ENCODE measurements at regions not wholly inside any gene's neighbourhood (a gene's known extent, or its start where the extent isn't known, plus 50 kb on each side); places are given as distances from the start of the nearest gene placed in this dataset.
"Not testable (repeated sequence)": the region's sequence is repeated elsewhere in the genome, so short reads cannot be mapped to it uniquely, and the experiment has no call there.

DNA sequence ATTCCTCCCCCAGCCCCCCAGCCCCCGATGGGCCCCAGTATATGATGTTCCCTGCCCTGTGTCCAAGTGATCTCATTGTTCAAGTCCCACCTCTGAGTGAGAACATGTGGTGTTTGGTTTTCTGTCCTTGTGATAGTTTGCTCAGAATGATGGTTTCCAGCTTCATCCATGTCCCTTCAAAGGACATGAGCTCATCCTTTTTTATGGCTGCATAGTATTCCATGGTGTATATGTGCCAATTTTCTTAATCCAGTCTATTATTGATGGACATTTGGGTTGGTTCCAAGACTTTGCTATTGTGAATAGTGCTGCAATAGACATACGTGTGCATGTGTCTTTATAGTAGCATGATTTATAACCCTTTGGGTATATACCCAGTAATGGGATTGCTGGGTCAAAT is 495.3 kb downstream of the OMA1 start:
- DNase-seq = not testable (repeated sequence)

DNA sequence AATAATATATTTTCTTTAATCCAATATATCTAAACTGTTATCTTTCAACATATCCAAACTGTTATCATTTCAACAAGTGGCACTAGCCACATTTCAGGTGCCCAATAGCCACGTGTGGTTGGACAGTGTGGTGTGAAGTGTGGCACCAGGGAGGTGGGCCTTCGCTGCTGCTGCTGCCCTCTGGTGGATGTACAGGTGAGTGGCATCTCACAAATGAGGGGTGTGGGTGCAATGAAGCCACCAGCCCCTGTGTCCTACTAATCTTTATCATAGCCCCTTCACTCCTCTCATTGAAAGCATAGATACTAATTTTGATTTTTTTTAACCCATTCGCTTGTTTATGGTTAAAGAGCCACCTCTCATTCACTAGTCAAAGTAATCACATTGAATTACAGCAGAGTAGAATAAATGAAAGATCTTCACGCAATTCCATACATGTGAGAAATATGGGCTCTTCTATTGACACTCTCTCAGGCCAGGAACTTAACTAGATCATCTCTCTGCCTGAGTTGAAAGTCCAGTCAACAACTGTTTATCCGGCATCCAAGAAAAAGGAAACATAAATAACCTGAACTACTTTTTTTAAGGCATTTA is 499.2 kb downstream of the OMA1 start:
- peak; percentile 2 to 14 for DNase-seq

DNA sequence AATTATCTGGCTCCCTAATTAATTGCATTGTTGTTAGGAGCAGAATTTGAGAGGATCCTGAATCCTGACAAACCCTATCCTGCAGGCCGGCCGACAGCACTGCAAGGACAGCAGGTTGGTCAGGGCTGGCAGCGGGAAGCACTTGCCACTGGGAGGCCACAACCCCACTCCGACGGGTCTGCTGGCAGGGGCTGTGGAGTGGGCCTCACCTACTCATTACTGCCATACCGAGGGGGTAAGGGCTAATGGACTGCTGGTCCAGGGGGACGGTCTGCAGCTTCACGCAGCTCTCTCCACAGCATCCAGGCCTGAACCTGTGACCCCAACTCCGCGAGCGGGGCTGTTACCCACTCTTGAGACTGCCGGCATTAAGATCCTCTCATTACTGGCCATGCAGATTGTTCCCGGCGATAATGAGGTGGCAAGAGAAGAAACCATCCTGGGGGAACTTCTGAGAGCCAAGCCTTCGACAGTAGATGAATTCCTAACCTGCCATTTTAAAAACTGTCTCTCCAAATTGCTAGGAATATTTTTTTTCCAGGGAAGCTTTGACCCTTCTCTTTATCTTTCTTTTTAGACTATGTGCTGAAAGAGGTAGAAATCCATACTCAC is 501.3 kb downstream of the OMA1 start:
- DNase-seq = no peak

DNA sequence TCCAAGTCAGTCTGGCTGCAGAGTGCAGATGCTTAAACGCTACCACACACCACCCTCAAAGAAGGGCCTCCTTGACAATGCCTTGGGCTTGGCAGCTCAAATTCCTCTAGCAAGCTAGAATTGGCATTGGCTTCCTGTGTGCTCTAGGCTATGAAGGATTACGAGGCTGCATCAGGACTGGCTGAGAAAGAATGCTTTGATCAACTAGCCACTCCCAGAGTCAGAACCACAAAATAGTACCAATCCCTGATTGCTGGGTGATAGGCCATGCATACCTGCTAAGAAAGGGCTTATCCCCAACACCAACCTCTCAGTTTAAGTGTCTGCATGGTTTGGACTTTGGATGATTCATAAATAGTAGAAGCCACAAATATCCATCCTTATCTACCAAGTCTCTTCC is 504.9 kb downstream of the OMA1 start:
- no peak for DNase-seq

DNA sequence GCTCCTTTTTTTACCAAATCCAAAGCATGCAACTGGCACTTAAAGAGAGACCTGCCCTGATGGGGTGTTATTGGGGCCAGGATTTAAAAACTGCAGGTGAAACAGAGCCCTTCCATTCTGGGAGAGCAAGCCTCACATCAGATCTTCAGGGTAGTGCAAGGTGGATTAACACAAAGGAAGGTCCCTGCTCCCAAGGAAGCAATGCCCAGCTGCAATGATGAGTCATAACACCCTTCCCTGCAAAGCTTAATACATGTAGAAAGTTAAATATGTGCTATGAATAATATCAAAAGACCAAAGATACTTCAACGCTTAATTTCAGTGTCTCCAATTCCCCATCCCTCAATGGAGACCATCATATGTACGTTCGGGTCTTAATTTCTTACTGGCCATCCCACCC is 508.0 kb downstream of the OMA1 start:
- DNase-seq = no peak

DNA sequence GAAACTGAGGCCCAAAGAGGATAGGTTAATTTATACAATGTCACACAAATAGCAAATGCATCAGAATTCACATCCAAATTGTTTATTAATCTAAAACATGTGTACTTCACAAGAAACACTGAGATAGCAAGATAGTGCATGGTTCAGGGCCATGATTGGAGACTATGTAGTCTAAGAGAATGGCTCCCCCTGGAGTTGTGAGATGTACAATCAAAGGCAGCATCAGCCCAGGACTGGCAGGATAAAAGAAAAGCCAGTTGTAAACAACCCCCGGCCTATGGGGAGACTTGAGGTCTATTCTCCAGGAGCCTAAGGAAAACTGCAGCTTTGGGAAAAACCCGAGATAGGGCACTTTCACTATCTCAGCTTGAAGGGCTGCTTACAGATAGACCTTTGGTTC is 511.0 kb downstream of the OMA1 start:
- no peak for DNase-seq

DNA sequence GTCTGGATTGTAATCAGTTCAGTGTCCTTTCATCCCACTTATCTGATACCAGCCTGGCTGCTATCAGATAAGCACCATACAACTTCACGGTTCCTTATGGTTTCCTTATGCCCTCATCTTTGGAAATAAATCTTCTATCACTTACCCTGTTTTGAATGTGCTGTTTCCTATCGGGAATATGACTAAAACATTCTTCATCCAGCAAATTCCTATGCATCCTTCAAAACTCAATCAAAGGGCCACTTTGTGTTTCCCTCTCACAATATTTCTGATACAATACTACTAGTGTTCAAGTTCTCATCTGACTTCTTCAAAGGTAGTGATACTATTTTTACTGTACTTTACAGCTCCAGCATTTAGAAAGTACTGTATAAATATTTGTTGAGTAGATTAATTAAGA is 513.2 kb downstream of the OMA1 start:
- no peak for DNase-seq

DNA sequence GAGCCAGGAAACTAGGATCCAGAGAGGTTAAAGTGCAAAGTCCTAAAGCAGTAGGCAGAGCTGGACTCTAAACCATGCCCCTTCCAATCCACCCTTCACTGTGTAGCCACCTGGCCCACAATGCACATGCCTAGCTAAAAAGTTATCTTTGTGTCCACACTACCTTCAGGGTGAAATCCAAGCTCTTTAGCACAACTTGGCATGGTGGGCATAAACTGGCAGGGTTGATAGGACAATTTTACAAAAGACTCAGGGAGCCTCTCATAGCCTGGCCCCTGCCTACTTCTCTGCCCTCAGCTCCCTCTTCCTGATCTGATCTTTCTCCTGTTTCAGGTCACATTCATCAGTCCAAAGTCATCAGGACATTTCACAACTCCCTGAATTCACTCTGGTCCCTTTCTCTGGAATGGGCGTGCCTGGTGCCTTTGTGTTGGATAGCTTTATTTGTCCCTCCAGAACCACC is 513.9 kb downstream of the OMA1 start:
- DNase-seq = no peak

DNA sequence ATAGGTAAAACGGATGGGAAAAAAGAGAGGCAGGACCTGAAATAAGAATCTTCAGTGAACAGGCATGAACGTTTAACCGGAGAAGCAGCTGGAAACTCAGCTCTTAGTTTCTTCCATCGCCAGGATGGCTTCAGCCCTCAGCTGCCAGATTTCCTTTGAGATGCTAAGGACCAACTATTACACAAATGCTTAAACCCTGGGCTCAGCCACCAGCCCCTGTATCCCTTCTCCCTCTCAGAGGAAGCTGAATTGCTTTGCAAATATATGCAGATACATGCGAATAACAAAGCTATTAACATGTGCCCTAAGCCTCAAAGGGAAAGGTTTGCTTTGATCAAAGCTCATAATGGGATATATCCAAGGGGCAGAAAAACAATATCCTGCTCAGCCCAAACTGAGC is 515.1 kb downstream of the OMA1 start:
- DNase-seq = no peak

DNA sequence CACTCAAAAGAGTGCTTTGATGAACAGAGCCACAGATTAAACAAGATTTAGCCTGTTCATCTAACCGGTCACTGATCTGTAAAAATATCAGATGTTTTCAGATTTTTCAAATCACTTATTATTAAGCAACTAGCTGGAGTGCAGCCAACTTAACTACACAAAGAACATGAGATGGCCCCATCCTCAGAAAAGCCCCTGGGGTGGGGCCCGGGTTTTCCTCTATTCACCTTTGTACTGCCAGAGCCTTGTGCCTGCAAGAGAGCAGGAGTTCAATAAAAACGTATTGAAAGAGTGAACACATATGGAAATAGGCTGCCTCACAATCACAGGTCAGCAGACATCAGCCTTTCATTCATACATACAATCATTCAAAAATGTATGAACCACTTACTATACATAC is 516.1 kb downstream of the OMA1 start:
- no peak for DNase-seq

DNA sequence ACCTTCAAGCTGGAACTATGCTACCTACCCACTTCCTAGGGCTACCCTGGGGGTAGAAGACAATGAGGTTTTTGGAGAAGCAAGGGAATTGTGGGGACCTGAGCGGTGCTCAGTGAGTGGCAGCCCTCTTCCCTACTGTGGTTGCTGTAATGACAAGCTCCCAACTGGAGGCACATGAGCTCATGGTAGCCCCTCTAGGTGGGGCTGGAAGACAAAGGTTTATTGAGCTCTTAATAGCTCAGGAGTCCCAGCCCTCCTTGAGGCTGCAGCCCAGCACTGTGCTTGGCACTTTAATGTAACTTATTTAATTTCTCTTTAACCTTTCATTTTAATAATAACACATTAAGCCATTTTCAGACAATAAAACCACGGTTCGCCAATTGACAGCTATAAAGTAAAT is 528.9 kb downstream of the OMA1 start:
- DNase-seq = no peak

DNA sequence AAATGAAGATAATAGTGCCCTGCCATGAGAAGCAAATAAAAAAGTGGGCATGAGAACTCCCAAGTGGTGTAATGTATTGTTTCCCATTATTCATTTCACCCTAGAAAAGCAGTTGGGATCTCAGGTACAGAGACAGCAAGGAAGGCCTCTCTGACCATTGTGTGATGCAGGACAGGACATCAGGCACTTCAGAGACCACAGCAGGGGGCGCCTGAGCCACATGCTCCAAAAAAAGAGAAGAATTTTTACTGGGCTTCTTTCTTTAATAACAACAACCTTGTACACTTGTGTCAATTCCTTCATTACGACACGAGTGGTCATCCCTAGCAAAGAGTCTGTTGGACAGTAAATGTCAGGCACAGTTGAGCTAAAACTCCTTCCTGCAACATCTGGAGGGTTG is 533.3 kb downstream of the OMA1 start:
- DNase-seq = no peak

DNA sequence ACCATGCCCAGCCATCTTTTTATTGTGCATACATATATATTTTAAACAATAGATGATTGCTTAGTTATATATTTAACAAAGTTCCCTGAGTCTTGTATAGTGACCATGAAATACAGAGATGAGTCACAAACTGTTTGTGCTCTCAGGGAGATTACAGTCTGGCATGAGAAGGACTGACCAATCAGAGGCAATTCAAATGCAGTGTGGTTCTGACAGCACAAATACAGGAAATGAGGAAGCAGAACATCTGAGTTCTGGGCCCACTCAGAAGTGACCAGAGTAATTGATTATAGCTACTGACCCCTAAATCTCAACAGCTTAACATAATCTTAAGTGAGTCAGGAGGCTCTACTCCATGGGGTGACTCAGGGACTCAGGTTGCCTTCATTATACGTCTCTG is 534.5 kb downstream of the OMA1 start:
- DNase-seq = no peak

DNA sequence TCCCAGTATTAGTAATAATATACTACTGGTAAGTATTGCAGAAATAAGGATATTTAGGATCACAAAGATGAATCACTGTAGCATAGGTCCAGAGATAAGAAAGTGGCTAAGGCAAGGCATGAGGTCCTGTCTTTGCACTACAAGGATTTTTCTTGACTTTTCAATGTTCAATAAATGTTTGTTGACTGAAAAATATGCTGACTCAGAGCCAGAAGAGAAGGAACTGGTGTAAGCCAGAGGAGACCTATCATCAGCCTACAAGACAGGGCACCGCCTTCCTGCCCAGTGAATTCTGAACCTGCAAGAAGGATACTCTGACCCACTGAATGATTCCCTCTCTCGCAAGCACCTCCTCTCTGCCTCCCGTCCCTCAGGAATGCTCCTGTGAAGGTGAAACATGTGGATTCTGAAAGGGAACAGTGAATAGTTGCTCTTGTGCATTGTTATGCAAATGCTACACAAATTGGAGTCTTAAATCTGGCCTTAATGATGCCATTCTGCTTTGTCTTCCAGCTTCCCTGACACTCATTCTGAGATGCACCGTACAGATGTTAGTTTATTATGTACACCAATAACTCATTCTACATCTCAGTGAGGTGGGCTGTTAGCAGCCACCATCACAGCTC is 540.0 kb downstream of the OMA1 start:
- no peak for DNase-seq

DNA sequence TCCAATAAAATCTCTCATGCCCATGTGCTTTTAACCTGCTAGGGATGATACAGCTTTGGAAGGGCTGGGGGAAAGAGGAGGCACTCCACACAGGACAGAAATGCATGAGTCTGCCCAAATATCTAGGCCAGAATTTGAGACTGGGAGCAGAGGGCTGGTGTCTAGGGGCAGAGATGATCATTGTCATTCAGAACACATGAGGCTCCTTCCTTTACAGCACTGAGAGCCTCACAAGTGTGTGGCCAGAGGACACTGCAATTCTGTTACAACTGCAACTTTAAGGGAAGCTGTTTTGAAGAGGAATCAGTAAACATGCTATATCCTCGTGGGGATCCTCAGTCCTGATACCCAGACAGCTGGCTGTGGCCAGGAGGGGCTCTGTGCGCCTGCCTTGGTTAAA is 541.3 kb downstream of the OMA1 start:
- DNase-seq = no peak

DNA sequence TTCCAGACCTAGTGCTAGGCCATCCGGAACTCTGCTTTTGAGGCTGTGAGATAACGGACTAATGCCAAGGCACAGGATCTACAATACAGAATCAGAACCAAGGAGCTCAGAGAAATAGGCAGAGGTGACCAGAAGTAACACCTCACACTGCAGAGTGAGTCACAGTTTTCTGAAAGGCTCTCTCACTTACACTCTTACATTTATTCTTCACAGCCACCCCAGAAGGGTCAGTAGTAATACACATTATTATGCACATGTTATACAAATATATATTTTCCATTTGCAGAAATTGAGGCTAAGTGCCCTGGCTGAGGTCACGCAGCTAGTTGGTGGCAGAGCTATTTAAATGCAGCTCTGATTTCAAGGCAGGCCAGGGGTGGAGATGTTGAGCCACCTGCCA is 542.5 kb downstream of the OMA1 start:
- no peak for DNase-seq

DNA sequence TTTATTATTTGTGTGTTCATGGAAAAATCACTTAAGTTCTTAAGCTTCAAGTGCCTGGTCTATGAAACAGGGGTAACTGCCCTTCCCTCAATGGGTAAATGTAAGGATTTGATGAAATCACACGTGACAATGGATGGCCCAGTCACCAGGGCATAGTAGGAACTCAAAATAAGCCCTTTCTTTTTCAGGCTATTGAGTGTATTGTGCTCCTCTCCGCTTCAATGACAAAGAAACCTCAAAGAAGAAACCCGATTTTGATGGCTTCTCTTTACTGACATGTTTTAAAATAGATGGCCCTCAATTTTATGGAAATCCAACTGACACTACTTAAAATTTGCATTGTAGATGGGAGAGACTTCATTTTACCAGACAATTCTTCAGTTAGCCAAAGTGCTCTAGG is 543.5 kb downstream of the OMA1 start:
- no peak for DNase-seq

DNA sequence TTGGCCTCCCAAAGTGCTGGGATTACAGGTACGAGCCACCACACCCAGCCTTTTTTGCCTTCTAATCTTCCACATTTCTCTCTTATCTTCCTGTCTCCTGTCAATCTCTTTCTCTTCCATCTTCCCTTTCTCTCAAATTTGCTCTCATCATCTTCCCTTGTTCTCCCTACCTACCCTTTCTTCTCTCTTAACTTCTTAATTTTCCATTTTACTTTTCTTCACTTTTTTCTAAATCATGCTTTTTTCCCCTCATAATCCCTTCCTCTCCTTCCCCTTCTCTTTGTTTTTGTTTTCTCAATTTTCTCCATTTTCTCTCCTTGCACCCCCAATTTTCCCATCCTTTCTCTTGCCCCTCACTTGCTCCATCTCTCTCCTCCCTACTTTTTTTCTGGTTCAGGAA is 545.7 kb downstream of the OMA1 start:
- DNase-seq = no peak

DNA sequence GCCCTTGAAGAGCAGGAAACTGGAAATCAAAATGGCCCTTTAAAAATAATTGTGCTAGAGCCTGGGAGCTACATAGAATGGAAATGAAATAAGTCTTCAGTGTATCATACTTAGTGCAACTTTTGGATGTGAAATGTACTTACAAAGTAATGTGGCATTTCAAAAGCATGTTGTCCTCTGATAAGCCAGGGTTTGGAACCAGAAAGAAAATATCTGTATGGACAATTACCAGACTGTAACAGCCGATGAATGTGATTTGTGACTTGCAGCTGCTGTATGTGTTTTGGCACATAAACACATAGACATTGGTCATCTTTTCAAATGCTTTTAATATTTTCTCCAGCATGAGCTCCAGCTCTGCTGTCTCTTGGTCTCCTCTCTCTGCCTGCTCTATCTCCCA is 546.4 kb downstream of the OMA1 start:
- DNase-seq = no peak

DNA sequence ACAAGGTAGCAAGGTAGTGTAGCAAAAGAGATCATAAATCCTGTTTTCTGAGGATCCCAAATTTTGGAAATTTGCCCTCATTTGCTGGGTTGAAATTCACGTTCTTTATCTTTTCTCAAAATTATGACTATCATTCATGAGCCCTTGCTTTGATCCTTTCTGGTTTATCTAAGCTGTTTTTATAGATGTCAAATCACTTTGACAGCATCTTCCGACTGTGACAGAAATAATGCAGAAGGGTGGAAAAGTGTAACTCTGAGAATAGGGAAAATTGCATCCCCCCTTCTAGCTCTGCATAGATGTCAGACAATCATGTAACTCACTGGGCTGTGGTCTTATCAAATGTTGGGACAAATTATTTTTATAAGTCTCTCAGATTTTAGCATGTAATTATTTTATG is 550.1 kb downstream of the OMA1 start:
- no peak for DNase-seq

DNA sequence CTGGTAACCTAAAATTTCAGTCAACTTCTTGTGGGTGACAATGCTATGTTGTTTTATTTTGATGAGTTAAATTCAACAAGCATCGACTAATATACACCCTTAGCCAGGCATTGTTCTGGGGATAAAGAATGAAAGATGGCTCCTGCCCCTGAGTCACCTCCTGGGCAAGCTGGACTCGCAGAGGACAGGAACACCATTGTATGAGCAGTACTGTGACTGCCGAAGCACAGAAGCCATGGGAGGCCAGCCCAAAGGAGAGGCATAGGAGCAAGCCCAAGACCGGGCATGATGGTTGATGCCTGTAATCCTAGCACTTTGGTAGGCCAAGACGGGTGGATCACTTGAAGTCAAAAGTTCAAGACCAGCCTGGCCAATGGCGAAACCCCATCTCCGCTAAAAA is 555.2 kb downstream of the OMA1 start:
- DNase-seq = no peak

DNA sequence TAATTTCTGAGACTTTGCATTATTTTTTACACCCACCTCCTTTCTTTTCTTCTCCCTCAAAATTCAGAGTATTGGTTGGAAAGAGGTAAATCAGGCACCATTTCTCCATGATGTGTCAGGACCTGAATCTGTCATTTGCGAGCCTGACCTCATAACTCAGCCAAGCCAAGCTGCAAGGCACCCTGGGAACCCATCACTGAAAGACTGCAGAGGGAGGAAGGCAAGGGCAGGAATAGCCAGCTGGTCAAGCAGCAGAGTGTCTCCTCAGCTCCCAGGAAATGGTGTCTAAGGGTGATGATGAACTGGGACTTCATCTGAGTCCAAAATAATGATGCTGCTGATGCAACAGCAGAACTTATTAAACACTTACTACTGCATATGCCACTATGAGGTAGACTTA is 556.6 kb downstream of the OMA1 start:
- no peak for DNase-seq

DNA sequence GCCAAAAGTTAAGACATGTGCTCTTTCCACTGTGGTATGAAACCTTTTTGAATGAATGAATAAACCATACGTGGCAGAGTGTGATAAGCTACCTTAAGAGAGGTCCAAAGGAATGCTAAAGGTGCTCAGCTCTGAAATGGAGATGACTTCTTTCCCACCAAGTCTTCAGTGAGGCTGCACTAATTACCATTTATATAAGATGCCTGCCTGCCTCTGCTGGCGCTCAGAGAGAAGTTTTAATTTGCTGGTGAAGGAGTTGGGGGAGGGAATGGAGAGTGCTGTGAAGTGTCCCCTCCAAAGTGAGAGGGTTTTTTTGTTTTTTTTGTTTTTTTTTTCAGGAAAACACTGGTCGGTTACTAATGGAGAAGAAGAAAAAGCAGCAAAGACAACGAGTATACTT is 559.0 kb downstream of the OMA1 start:
- no peak for DNase-seq

DNA sequence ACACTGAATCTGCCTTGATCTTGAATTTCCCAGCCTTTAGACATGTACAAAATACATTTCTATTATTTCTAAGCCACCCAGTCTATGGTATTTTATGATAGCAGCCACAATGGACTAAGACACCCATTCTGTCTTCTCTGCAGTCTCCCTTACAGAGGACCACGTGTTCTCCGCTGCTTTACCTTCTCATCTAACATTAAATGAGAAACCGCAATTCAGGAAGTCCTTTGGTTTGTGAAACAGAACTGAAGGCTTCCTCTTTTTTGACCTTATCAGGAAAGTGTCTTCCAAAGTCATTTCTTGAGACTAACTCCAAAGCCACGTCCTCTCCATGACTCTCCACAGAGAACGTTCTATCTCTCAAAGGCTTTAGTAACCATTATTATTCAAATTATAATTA is 560.1 kb downstream of the OMA1 start:
- DNase-seq = peak; percentile 80 to 85

DNA sequence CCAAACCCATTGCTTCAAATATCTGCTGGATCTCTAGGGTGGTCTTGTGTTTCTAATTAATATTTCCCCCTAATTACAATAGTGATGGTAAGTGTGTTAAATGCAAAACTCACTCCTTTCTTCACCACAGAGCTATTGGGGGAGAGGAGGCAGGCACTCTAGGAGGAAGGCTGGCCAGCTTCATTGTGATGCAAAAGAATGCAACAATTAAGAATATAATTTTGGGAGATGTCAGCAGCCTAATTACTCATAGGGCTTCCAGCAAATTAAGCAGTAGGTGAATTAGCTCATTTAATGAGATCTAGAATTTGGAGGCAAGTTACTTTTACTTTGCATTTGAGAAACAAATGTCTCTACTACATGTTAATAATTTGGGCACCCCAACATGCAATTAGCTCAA is 560.4 kb upstream of the DAB1 start:
- no peak for DNase-seq

Data from Kasumi-1 (cell line).